ELR (cell line): ENCODE measurements at regions not wholly inside any gene's neighbourhood (a gene's known extent, or its start where the extent isn't known, plus 50 kb on each side); places are given as distances from the start of the nearest gene placed in this dataset.

Experiments
- DNase-seq: peaks from one replicate; pipeline ENCODE4 v3.0.0-alpha.2; 2015; ENCODE audit warnings: low read depth

GRCh38 chr4:125515016-125515415, 200.3 kb downstream of the FAT4 start:
- DNase-seq: no peak

- no peak for DNase-seq
These were observed 203.1 kb downstream of the FAT4 start for GRCh38 chr4:125517831-125518230.

- no peak for DNase-seq
These were observed 203.5 kb downstream of the FAT4 start for GRCh38 chr4:125518281-125518680.

GRCh38 chr4:125519371-125520146, 204.8 kb downstream of the FAT4 start:
- DNase-seq: no peak

GRCh38 chr4:125520258-125520990, 205.7 kb downstream of the FAT4 start:
- DNase-seq: peak; percentile 31

- DNase-seq: no peak
These were observed 207.8 kb downstream of the FAT4 start for GRCh38 chr4:125522588-125522987.

- DNase-seq: no peak
These were observed 208.2 kb downstream of the FAT4 start for GRCh38 chr4:125522992-125523391.

- peak; percentile 21 for DNase-seq
These were observed 211.7 kb downstream of the FAT4 start for GRCh38 chr4:125526420-125526819.

- no peak for DNase-seq
These were observed 212.9 kb downstream of the FAT4 start for GRCh38 chr4:125527681-125528080.

- DNase-seq: peak; percentile 5
These were observed 214.3 kb downstream of the FAT4 start for GRCh38 chr4:125529071-125529470.

GRCh38 chr4:125538670-125539069, 223.9 kb downstream of the FAT4 start:
- DNase-seq: no peak

GRCh38 chr4:125539691-125540090, 224.9 kb downstream of the FAT4 start:
- DNase-seq: no peak

- DNase-seq: no peak
These were observed 227.2 kb downstream of the FAT4 start for GRCh38 chr4:125541836-125542385.

- DNase-seq: no peak
These were observed 231.5 kb downstream of the FAT4 start for GRCh38 chr4:125546272-125546671.

- DNase-seq: no peak
These were observed 233.1 kb downstream of the FAT4 start for GRCh38 chr4:125547836-125548235.

- DNase-seq: no peak
These were observed 236.0 kb downstream of the FAT4 start for GRCh38 chr4:125550769-125551168.

- no peak for DNase-seq
These were observed 236.7 kb downstream of the FAT4 start for GRCh38 chr4:125551466-125551865.

- no peak for DNase-seq
These were observed 237.2 kb downstream of the FAT4 start for GRCh38 chr4:125551967-125552366.

GRCh38 chr4:125572601-125573000, 257.8 kb downstream of the FAT4 start:
- DNase-seq: no peak

GRCh38 chr4:125573368-125573767, 258.6 kb downstream of the FAT4 start:
- no peak for DNase-seq

GRCh38 chr4:125573786-125574185, 259.0 kb downstream of the FAT4 start:
- DNase-seq: no peak

- DNase-seq: peak; percentile 60
These were observed 267.5 kb downstream of the FAT4 start for GRCh38 chr4:125582302-125582701.

- DNase-seq: no peak
These were observed 275.4 kb downstream of the FAT4 start for GRCh38 chr4:125590158-125590557.
